Trophoblast cell (in vitro differentiated cells and primary cell): ENCODE measurements at regions not wholly inside any gene's neighbourhood (a gene's known extent, or its start where the extent isn't known, plus 50 kb on each side); places are given as distances from the start of the nearest gene placed in this dataset.
A peak's percentile ranks its signal among the peaks of the same experiment; 100 is the strongest.

Experiments used
- DNase-seq, 2 donors: peaks; one replicate each; pipeline ENCODE4 v3.0.0-alpha.2; 2016
- H2AFZ ChIP-seq: 2 replicates; pipeline ENCODE4 v1.6.1; 2013; ENCODE audit warnings: low read length, moderate library complexity, mild to moderate bottlenecking; ENCODE audit not compliant: insufficient read depth, poor library complexity
- H2AK5ac ChIP-seq: 2 replicates; pipeline ENCODE4 v1.6.1; 2013; ENCODE audit warnings: mild to moderate bottlenecking, low read length
- H2BK120ac ChIP-seq: 2 replicates; pipeline ENCODE4 v1.6.1; 2013; ENCODE audit warnings: low read length, mild to moderate bottlenecking, moderate library complexity; ENCODE audit not compliant: insufficient read depth, poor library complexity
- H2BK12ac ChIP-seq: 2 replicates; pipeline ENCODE4 v1.6.1; 2013; ENCODE audit warnings: mild to moderate bottlenecking, low read length, moderate library complexity
- H2BK5ac ChIP-seq: 2 replicates; pipeline ENCODE4 v1.6.1; 2013; ENCODE audit warnings: low read length, low read depth, moderate library complexity, mild to moderate bottlenecking; ENCODE audit not compliant: poor library complexity
- H3K14ac ChIP-seq: 2 replicates; pipeline ENCODE4 v1.6.1; 2013; ENCODE audit warnings: mild to moderate bottlenecking, low read length
- H3K18ac ChIP-seq: 2 replicates; pipeline ENCODE4 v1.6.1; 2013; ENCODE audit warnings: mild to moderate bottlenecking, low read length
- H3K23ac ChIP-seq: 2 replicates; pipeline ENCODE4 v1.6.1; 2013; ENCODE audit warnings: low read length
- H3K27ac ChIP-seq: 2 replicates; pipeline ENCODE4 v1.5.1; 2013; ENCODE audit warnings: low read depth, mild to moderate bottlenecking, inconsistent platforms, low read length, moderate library complexity
- H3K27me3 ChIP-seq: 2 replicates; pipeline ENCODE4 v1.6.1; 2013; ENCODE audit warnings: inconsistent platforms, mild to moderate bottlenecking, low read length, moderate library complexity; ENCODE audit not compliant: insufficient read depth
- H3K36me3 ChIP-seq, 2 experiments: 1 replicate in 1 of 2; 2 replicates in 1 of 2; pipeline ENCODE4 v1.6.1; 2013; ENCODE audit warnings: low read length in 2 of 2, mild to moderate bottlenecking in 2 of 2, moderate library complexity in 1 of 2; ENCODE audit not compliant: insufficient read depth in 2 of 2, control insufficient read depth in 1 of 2
- H3K4ac ChIP-seq: 2 replicates; pipeline ENCODE4 v1.6.1; 2013; ENCODE audit warnings: low read depth, mild to moderate bottlenecking, low read length, moderate library complexity
- H3K4me1 ChIP-seq, 2 experiments: 1 replicate in 1 of 2; 2 replicates in 1 of 2; pipeline ENCODE4 v1.6.1; 2013; ENCODE audit warnings: low read length in 2 of 2, mild to moderate bottlenecking in 2 of 2, moderate library complexity in 1 of 2; ENCODE audit not compliant: insufficient read depth in 2 of 2, control insufficient read depth in 1 of 2
- H3K4me2 ChIP-seq: 2 replicates; pipeline ENCODE4 v1.6.1; 2013; ENCODE audit warnings: inconsistent platforms, mild to moderate bottlenecking, low read length, moderate library complexity
- H3K4me3 ChIP-seq: 2 replicates; pipeline ENCODE4 v1.5.1; 2013; ENCODE audit warnings: mild to moderate bottlenecking, low read depth, low read length, inconsistent platforms
- H3K79me1 ChIP-seq: one replicate; pipeline ENCODE4 v1.6.1; 2013; ENCODE audit warnings: low read length
- H3K79me2 ChIP-seq: 2 replicates; pipeline ENCODE4 v1.6.1; 2013; ENCODE audit warnings: low read length, mild to moderate bottlenecking; ENCODE audit not compliant: control insufficient read depth, insufficient read depth, poor library complexity
- H3K9ac ChIP-seq: 2 replicates; pipeline ENCODE4 v1.6.1; 2013; ENCODE audit warnings: mild to moderate bottlenecking, low read length
- H3K9me3 ChIP-seq: 2 replicates; pipeline ENCODE4 v1.6.1; 2013; ENCODE audit warnings: low read depth, mild to moderate bottlenecking, control low read depth, inconsistent platforms, low read length; ENCODE audit not compliant: insufficient read depth
- H4K12ac ChIP-seq: 2 replicates; pipeline ENCODE4 v1.6.1; 2013; ENCODE audit warnings: low read depth, mild to moderate bottlenecking, low read length, moderate library complexity
- H4K8ac ChIP-seq: 2 replicates; pipeline ENCODE4 v1.6.1; 2013; ENCODE audit warnings: low read depth, mild to moderate bottlenecking, low read length, moderate library complexity
- H4K91ac ChIP-seq: one replicate; pipeline ENCODE4 v1.6.1; 2013; ENCODE audit warnings: low read depth, mild to moderate bottlenecking, low read length, moderate library complexity
- WGBS: extraction: QIAGEN DNeasy Blood & Tissue Kit; methylation state at CpG from one replicate; pipeline ENCODE4 v1.1.7; 2013; ENCODE audit warnings: missing lambda C conversion rate; ENCODE audit not compliant: insufficient read length, insufficient coverage; ENCODE audit errors: extremely low coverage; 5-methylcytosine and 5-hydroxymethylcytosine counted together

GRCh38 chr5:51449026-51449425, 65.8 kb downstream of the ISL1 start:
- H3K36me3 ChIP-seq: no peaks in the 10 kb centered on the region
- no peak overlapping the region for H3K9ac ChIP-seq
- no peak overlapping the region for H3K23ac ChIP-seq
- no peak for DNase-seq
- H3K18ac ChIP-seq: no peak overlapping the region
- H2AFZ ChIP-seq: no peak overlapping the region
- no peaks in the 10 kb centered on the region for H3K4me1 ChIP-seq
- no peak overlapping the region for H2BK5ac ChIP-seq
- H2BK120ac ChIP-seq: no peak overlapping the region
- H4K91ac ChIP-seq: no peak overlapping the region
- no peak overlapping the region for H3K14ac ChIP-seq
- H3K79me2 ChIP-seq: no peaks in the 10 kb centered on the region
- H4K12ac ChIP-seq: no peak overlapping the region
- no peaks in the 10 kb centered on the region for H3K9me3 ChIP-seq
- H3K27me3 ChIP-seq: no peaks in the 10 kb centered on the region
- H2BK12ac ChIP-seq: no peak overlapping the region
- no peak overlapping the region for H3K4ac ChIP-seq
- H3K4me3 ChIP-seq: no peak overlapping the region
- no peak overlapping the region for H4K8ac ChIP-seq
- no peaks in the 10 kb centered on the region for H3K79me1 ChIP-seq
- H3K4me2 ChIP-seq: no peak overlapping the region
- H3K27ac ChIP-seq: no peak overlapping the region
- no peak overlapping the region for H2AK5ac ChIP-seq

DNA sequence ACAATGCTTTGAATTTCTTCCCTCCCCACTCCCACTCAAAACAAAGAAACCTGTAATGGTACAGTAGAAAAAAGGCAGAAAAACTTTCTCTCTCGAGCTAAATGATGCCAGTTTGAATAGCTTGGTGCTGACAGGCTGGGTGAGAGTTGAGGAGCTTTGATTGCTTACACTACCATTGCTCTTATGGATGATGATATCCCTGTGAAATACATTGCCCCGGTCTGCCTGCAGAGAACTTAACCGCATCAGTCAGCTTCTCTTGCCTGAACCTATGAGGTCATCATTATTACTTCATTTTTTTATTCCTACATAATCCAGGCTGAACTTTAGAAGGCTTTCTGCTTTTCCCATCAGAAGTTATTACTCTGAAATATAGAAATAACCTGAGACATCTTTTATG, 69.3 kb downstream of the ISL1 start:
- no peak overlapping the region for H2BK5ac ChIP-seq

DNA sequence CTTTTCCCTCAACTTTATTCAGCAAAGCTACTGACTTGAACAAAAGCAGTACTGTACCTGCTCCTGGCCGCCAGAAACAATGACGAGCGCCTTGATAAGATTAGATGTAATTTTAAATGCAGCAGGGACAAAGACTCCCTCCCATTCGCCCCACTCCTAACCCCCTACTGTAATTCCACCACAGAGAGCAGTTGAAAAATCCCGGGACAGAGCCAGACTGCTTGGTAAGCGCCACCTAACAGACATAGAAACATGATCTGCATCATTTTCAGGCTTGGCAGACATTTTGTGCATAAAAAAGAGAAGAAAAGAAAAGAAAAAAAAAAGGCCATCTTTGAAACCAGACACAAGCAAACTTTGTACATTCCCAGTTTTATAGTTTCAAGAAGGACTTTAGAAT, 81.9 kb downstream of the ISL1 start:
- H4K12ac ChIP-seq: no peak overlapping the region
- H3K4ac ChIP-seq: no peak overlapping the region
- H4K8ac ChIP-seq: no peak overlapping the region
- H3K4me3 ChIP-seq: no peak overlapping the region
- no peak overlapping the region for H2AK5ac ChIP-seq
- no peak for DNase-seq
- H3K9me3 ChIP-seq: no peaks in the 10 kb centered on the region
- no peak overlapping the region for H4K91ac ChIP-seq
- H3K18ac ChIP-seq: no peak overlapping the region
- H2AFZ ChIP-seq: peak overlapping the region; percentile 3
- H3K4me2 ChIP-seq: peak overlapping the region; percentile 67
- no peak overlapping the region for H3K14ac ChIP-seq
- peak overlapping the region; percentile 45 for H2BK5ac ChIP-seq
- H3K4me1 ChIP-seq: peaks cover 0 to 9% of the 10 kb centered on the region in 2 experiments
- no peaks in the 10 kb centered on the region for H3K27me3 ChIP-seq
- H3K9ac ChIP-seq: peak overlapping the region; percentile 64
- H3K27ac ChIP-seq: peak overlapping the region; percentile 86
- no peak overlapping the region for H2BK12ac ChIP-seq
- H3K36me3 ChIP-seq: no peaks in the 10 kb centered on the region
- H3K79me2 ChIP-seq: no peaks in the 10 kb centered on the region
- H3K79me1 ChIP-seq: peaks cover 10% of the 10 kb centered on the region
- no peak overlapping the region for H3K23ac ChIP-seq
- no peak overlapping the region for H2BK120ac ChIP-seq
- no CpG with 5 or more reads among the region's 6 CpGs for WGBS

More for the DNA sequence above, 69.3 kb downstream of the ISL1 start:
- no peak overlapping the region for H2AFZ ChIP-seq
- H3K4me3 ChIP-seq: no peak overlapping the region
- peaks cover 9% of the 10 kb centered on the region for H3K79me1 ChIP-seq
- H3K18ac ChIP-seq: no peak overlapping the region
- no peak overlapping the region for H4K12ac ChIP-seq
- H4K91ac ChIP-seq: no peak overlapping the region
- no peak overlapping the region for H2BK12ac ChIP-seq
- H3K36me3 ChIP-seq: no peaks in the 10 kb centered on the region
- no peak overlapping the region for H2BK120ac ChIP-seq
- no CpG with 5 or more reads among the region's 3 CpGs for WGBS
- H3K4me1 ChIP-seq: peaks cover 6% of the 10 kb centered on the region in 2 experiments
- H3K23ac ChIP-seq: no peak overlapping the region
- no peak overlapping the region for H3K14ac ChIP-seq
- no peaks in the 10 kb centered on the region for H3K79me2 ChIP-seq
- no peak overlapping the region for H3K4me2 ChIP-seq
- H3K9ac ChIP-seq: no peak overlapping the region
- H3K4ac ChIP-seq: no peak overlapping the region
- no peak overlapping the region for H4K8ac ChIP-seq
- no peaks in the 10 kb centered on the region for H3K9me3 ChIP-seq
- DNase-seq: no peak
- H2AK5ac ChIP-seq: no peak overlapping the region
- H3K27ac ChIP-seq: no peak overlapping the region
- no peaks in the 10 kb centered on the region for H3K27me3 ChIP-seq

- Histone ChIP-seq H2BK5ac (no peak overlapping the region), H2BK120ac (no peak overlapping the region), H4K12ac (no peak overlapping the region), H3K14ac (no peak overlapping the region), H2BK12ac (no peak overlapping the region), H3K4me3 (no peak overlapping the region), H3K36me3 (no peaks in the 10 kb centered on the region), H2AFZ (no peak overlapping the region), H4K91ac (no peak overlapping the region), H3K4me1 (peaks cover 0 to 9% of the 10 kb centered on the region in 2 experiments), H4K8ac (no peak overlapping the region), H3K4ac (no peak overlapping the region), H3K27me3 (no peaks in the 10 kb centered on the region), H3K18ac (no peak overlapping the region), H3K9me3 (no peaks in the 10 kb centered on the region), H3K79me2 (no peaks in the 10 kb centered on the region), H3K79me1 (peaks cover 10% of the 10 kb centered on the region), H3K27ac (no peak overlapping the region), H3K4me2 (no peak overlapping the region), H3K23ac (no peak overlapping the region), H3K9ac (no peak overlapping the region), H2AK5ac (no peak overlapping the region)
- no peak for DNase-seq
- no CpG with 5 or more reads among the region's 2 CpGs for WGBS
Observed at GRCh38 chr5:51466214-51466613, 83.0 kb downstream of the ISL1 start.
